RPMI8226 (cell line): ENCODE measurements at regions not wholly inside any gene's neighbourhood (a gene's known extent, or its start where the extent isn't known, plus 50 kb on each side); places are given as distances from the start of the nearest gene placed in this dataset.

ENCODE experiments used
- DNase-seq: peaks from one replicate; pipeline ENCODE4 v3.0.0-alpha.2; 2015

DNA sequence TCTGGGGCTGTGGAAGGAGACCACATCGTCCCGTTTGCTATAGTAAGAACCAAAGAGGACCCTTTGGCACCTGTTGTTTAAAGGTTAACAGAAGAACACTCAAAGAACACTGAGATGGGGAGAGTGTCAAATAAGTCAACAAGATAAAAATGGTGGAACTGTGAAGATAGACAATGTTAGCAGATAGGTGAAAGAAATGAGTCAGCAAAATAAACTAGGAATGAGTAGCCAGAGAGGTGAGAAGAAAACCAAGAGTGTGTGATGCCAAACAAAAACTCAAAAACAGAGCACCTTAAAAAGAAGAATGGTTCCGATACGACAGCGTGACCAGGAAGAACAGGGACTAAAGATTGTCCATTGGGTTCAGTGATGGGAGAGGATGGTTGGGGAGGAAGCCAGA is 74.7 kb upstream of the PIWIL1 start:
- DNase-seq = no peak

DNA sequence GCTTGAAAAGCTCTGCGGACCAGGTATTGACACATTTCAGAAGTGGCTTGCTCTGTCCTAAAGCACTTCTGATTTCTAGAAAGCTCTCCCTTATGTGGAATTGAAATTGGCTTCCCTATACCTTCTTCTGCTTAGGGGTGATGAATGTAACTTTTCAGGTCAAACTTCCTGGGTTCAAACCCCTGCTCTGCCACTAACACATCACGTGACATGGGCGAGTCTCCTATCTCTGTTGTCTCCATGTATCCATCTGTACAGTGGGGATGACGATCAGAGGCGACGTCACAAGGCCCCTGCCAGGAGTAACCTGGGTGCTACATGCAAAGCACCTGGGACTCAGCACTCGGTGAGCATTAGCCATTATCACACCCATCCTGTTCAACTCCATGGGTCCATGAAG is 73.7 kb upstream of the PIWIL1 start:
- DNase-seq = no peak

DNA sequence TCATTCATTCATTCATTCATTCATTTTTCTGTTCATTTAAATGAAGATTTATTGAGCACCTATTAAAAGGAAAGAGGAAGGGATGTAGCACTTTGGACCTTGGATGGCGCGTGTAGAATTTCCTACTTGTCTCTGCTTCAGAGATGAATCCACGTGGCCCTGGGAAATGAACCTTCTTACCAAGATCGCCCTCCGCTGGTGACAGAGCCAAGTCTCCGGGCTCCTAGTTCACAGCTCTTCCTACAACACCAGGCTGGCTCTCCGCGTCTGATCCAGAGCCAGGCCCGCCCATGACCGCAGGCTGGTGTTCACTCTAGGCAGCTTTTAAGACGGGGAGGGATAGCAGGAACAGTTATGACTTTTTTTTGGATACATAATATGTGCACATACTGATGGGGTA is 70.9 kb upstream of the PIWIL1 start:
- DNase-seq = no peak

DNA sequence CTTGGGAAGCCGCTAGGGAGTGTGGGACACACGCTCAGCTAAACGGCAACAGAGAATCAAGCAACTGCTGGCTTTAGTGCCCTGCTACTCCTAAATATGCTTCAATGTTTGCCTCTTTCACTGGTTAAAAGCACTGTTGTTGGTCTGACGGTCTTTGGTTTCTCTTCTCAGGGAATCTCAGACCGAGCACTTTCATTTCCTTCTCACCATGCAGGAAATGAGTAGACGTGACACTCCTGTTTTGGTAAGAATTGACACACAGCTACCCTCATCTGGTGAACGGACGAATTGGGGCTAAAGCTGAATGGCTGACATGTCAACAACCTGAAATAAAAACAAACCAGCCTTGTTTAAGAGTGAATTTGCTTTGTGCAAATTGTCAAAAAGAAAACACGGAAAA is 57.5 kb upstream of the PIWIL1 start:
- DNase-seq = peak; percentile 40

DNA sequence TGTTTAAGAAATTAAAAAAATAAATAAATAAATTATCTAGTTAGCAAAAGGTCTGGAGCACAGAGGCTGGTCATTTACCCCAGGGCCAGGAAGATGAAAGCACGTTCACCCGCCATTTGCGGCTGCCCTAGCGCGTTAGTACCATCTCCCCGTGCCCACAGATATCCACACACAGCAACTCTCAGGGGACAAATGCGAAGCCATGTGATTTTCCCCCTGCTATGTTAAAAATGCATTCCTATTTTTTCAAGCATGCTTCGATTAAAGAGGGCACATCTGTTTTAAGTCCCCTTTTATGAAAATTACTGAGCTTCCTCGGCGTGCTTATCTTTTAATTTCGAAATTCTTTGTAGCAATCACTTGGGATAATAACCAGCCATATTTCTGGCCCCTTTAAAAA is 56.9 kb upstream of the PIWIL1 start:
- DNase-seq = no peak

DNA sequence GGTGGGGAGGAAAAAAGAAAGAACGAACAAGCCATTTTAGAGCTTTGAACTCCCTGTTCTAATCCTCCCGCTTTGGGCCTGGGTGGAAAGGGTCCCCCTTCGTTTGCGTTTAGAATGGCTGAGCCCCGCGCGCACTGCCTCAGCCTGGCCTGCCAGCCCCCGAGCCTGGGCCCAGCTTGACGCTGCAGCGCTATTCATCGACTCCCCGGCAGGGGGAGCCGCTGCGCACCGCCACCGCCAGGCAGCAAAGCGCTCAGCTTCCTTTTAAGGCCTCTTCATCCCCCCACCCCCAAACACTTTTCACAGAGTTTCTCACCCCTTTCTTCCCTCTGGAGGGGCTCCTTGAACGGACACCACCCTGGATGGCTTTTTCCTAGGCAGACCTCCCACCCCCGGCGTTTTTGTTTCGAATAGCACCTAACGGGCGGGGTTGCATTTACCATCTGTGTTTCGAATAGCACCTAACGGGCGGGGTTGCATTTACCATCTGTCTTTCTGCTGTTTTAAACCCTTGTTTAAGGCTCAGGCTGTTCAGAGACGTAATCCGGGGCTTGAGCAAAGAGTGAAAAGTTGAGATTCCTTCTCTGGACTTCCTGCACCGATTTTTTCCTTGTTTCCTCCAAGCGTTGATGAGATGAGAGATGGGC is 56.4 kb upstream of the PIWIL1 start:
- peak; percentile 43 for DNase-seq

DNA sequence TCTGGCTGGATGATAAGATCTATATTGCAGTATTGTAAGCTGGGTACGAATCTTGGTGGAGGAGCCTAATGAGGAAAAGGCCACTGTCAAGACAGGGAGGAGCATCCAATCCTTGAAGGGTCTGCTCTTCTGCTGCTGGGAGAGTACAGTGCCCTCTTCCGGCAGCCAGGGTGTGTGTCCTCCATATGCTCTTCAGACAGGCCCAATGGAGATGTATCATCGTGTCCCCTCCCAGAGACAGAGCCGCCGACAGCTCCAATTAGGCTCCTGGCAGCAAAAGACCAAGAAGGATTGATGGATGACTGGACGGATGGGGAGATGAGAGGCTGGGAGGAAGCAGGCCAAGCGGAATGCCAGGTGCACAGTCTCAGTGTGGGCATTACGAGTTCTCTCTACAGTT is 51.6 kb upstream of the PIWIL1 start:
- no peak for DNase-seq

DNA sequence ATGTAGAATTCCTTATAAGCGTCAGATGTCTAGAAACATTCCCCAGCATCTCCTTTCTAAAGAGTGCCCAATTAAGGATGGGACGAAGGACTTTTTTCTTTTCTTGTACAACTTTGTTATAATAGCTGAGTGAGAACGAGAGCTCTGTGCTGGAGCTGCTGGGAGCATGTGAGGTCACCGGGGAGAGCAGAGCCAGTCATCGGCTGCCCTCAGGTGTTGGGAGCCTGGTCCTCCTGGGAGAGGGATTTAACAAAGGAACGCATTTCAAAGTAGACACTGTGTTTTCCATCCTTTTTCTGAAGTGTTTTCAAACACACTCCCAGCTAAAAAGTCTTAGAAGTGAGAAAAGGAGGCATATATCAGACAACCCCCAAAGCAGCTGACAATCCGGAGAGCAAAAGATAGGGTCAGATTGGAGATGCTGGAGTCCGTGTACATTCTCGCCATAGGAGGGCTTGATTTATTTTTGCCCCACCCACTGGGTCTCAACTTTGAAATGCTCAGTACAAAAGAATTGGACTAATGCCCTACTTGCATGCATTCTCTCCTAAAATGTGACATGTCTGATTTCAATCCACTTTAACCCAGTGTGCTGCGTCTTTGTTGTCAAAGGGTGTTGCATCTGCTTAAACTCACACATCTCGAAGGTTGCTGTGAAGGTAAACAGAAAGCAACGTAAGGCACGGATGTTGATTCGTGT is 50.8 kb upstream of the PIWIL1 start:
- DNase-seq = no peak
